ENCODE measurements at regions not wholly inside any gene's neighbourhood (a gene's known extent, or its start where the extent isn't known, plus 50 kb on each side); places are given as distances from the start of the nearest gene placed in this dataset.
A peak's percentile ranks its signal among the peaks of the same experiment; 100 is the strongest.

- FAIRE-seq (no peak), DNase-seq (ENCODE audit: insufficient read length, low spot score) (no peak)
Measured at GRCh38 chr15:38164061-38164460, 88.6 kb upstream of the SPRED1 start.

- DNase-seq (ENCODE audit: insufficient read length, low spot score) (no peak), FAIRE-seq (no peak)
Measured at GRCh38 chr15:38164507-38164906, 88.1 kb upstream of the SPRED1 start.

GRCh38 chr15:38168467-38169070 lies 84.1 kb upstream of the SPRED1 start:
- FAIRE-seq: no peak
- DNase-seq (ENCODE audit: insufficient read length, low spot score): no peak

- DNase-seq (ENCODE audit: insufficient read length, low spot score) (no peak), FAIRE-seq (no peak)
Measured at GRCh38 chr15:38171973-38172372, 80.7 kb upstream of the SPRED1 start.

GRCh38 chr15:38174691-38175090 lies 77.9 kb upstream of the SPRED1 start:
- DNase-seq (ENCODE audit: insufficient read length, low spot score) (no peak), FAIRE-seq (no peak)

GRCh38 chr15:38176155-38176554 lies 76.5 kb upstream of the SPRED1 start:
- DNase-seq (ENCODE audit: insufficient read length, low spot score): peak; percentile 9
- FAIRE-seq: no peak

GRCh38 chr15:38176691-38177090 lies 75.9 kb upstream of the SPRED1 start:
- FAIRE-seq: no peak
- no peak for DNase-seq (ENCODE audit: insufficient read length, low spot score)

- FAIRE-seq: no peak
Measured at GRCh38 chr15:38182900-38183299, 69.7 kb upstream of the SPRED1 start.

GRCh38 chr15:38186507-38186906 lies 66.1 kb upstream of the SPRED1 start:
- no peak for DNase-seq (ENCODE audit: insufficient read length, low spot score)
- FAIRE-seq: no peak

More at GRCh38 chr15:38182900-38183299, 69.7 kb upstream of the SPRED1 start:
- DNase-seq (ENCODE audit: insufficient read length, low spot score): no peak

- no peak for FAIRE-seq
- DNase-seq (ENCODE audit: insufficient read length, low spot score): no peak
Measured at GRCh38 chr15:38187630-38188313, 64.9 kb upstream of the SPRED1 start.

GRCh38 chr15:38189671-38190295 lies 62.9 kb upstream of the SPRED1 start:
- no peak for FAIRE-seq
- DNase-seq (ENCODE audit: insufficient read length, low spot score): no peak

GRCh38 chr15:38190501-38190900 lies 62.1 kb upstream of the SPRED1 start:
- DNase-seq (ENCODE audit: insufficient read length, low spot score): no peak
- FAIRE-seq: no peak

GRCh38 chr15:38192496-38192895 lies 60.1 kb upstream of the SPRED1 start:
- no peak for DNase-seq (ENCODE audit: insufficient read length, low spot score)
- FAIRE-seq: no peak

- DNase-seq (ENCODE audit: insufficient read length, low spot score): no peak
- no peak for FAIRE-seq
Measured at GRCh38 chr15:38193496-38193895, 59.1 kb upstream of the SPRED1 start.

GRCh38 chr15:38195191-38195901 lies 57.3 kb upstream of the SPRED1 start:
- DNase-seq (ENCODE audit: insufficient read length, low spot score): no peak
- FAIRE-seq: no peak

GRCh38 chr15:38196076-38196475 lies 56.6 kb upstream of the SPRED1 start:
- no peak for FAIRE-seq
- no peak for DNase-seq (ENCODE audit: insufficient read length, low spot score)

GRCh38 chr15:38197553-38197952 lies 55.1 kb upstream of the SPRED1 start:
- no peak for FAIRE-seq

GRCh38 chr15:38201714-38202113 lies 50.9 kb upstream of the SPRED1 start:
- no peak for DNase-seq (ENCODE audit: insufficient read length, low spot score)
- no peak for FAIRE-seq

More at GRCh38 chr15:38197553-38197952, 55.1 kb upstream of the SPRED1 start:
- no peak for DNase-seq (ENCODE audit: insufficient read length, low spot score)

- FAIRE-seq (no peak), DNase-seq (ENCODE audit: insufficient read length, low spot score) (no peak)
Measured at GRCh38 chr15:38202361-38202760, 50.3 kb upstream of the SPRED1 start.
